Testis (tissue), 2 donors: ENCODE measurements at regions not wholly inside any gene's neighbourhood (a gene's known extent, or its start where the extent isn't known, plus 50 kb on each side); places are given as distances from the start of the nearest gene placed in this dataset.
"Not testable (repeated sequence)": the region's sequence is repeated elsewhere in the genome, so short reads cannot be mapped to it uniquely, and the experiment has no call there.

Source experiments
- DNase-seq: peaks from one replicate; pipeline ENCODE4 v3.0.0-alpha.2; 2019
- H3K27ac ChIP-seq, 2 donors: fragments of 200-600 bp; sonication (generic); one replicate each; pipeline ENCODE4 v1.5.1; 2019
- H3K27me3 ChIP-seq: fragments of 200-600 bp; sonication (generic); one replicate; pipeline ENCODE4 v1.5.1; 2019
- H3K36me3 ChIP-seq: fragments of 200-600 bp; sonication (generic); one replicate; pipeline ENCODE4 v1.5.1; 2017; ENCODE audit warnings: low read depth; ENCODE audit errors: missing control alignments
- H3K4me1 ChIP-seq: fragments of 200-600 bp; sonication (generic); one replicate; pipeline ENCODE4 v1.5.1; 2019
- H3K4me3 ChIP-seq, 2 donors: fragments of 200-600 bp; sonication (generic); one replicate each; pipeline ENCODE4 v1.5.1; 2017 to 2019
- H3K9me3 ChIP-seq: fragments of 200-600 bp; sonication (generic); one replicate; pipeline ENCODE4 v1.5.1; 2017
- CTCF ChIP-seq, 3 experiments: fragments of 450-650 bp in 2 of 3; fragments of 200-600 bp in 1 of 3; sonication (generic) in 1 of 3; IDR thresholded peaks; one replicate each; pipeline ENCODE4 v1.5.1; 2016 to 2019; ENCODE audit warnings: antibody characterized with exemption in 3 of 3, mild to moderate bottlenecking in 2 of 3, moderate library complexity in 1 of 3
- POLR2A ChIP-seq: fragments of 450-650 bp; IDR thresholded peaks from one replicate; pipeline ENCODE4 v1.6.1; 2017; ENCODE audit warnings: antibody characterized with exemption, mild to moderate bottlenecking, moderate library complexity
- WGBS, 2 donors: methylation state at CpG; one replicate each; pipeline ENCODE4 v1.1.5; 2018; 5-methylcytosine and 5-hydroxymethylcytosine counted together
- intact Hi-C: fragments of 100-400 bp; cut with DNase I; formaldehyde crosslinking; loops from one replicate; pipeline ENCODE4 v1.15.1; 2023; ENCODE audit warnings: low total_unique reads

GRCh38 chr6:121619013-121619412 lies 183.6 kb downstream of the GJA1 start:
- no peak for DNase-seq
- TF ChIP-seq POLR2A (no peak), CTCF (IDR thresholded peaks at IDR 0.05) (no peak)
- Histone ChIP-seq H3K27ac (no peak overlapping the region), H3K36me3 (no peaks in the 10 kb centered on the region), H3K9me3 (no peaks in the 10 kb centered on the region), H3K4me1 (no peaks in the 10 kb centered on the region), H3K4me3 (no peak overlapping the region), H3K27me3 (no peaks in the 10 kb centered on the region)
- 61 to 66% methylated on average over 2 of the region's 2 CpGs for WGBS, 2 donors
- intact Hi-C loops = no loop called here

DNA sequence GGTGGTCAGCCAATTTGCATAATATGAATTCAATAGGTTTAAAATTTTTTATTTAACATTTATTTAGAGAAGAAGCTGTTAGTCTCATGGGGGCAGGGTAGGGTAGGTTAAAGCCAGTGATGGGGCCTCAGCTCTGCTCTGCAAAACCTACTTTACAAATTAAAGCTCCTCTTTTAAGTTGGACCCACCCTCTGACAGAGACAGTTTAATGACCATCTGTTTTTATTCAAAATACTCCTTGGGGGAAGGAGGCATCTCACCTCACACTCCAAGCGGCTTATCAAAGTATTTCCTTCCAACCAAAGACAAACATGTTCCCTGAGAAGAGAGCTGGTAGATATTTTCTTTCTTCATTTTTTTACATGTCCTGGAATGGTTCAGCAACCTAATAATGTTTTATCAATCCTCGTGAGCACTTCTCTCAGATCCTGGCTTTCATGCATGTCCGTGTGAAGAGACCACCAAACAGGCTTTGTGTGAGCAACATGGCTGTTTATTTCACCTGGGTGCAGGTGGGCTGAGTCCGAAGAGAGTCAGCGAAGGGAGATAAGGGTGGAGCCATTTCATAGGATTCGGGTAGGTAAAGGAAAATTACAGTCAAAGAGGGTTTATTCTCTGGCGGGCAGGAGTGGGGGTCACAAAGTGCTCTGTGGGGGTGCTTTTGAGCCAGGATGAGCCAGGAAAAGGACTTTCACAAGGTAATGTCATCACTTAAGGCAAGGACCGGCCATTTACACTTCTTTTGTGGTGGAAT lies 184.7 kb downstream of the GJA1 start:
- WGBS, 2 donors = 73 to 85% methylated on average over 7 of the region's 8 CpGs
- Histone ChIP-seq H3K4me3 (no peak overlapping the region), H3K36me3 (no peaks in the 10 kb centered on the region), H3K4me1 (no peaks in the 10 kb centered on the region), H3K27me3 (no peaks in the 10 kb centered on the region), H3K27ac (no peak overlapping the region), H3K9me3 (no peaks in the 10 kb centered on the region)
- no peak for TF ChIP-seq POLR2A
- no peak for TF ChIP-seq CTCF (IDR thresholded peaks at IDR 0.05)
- no peak for DNase-seq
- intact Hi-C loops = no loop called here

- H3K4me1 ChIP-seq = no peaks in the 10 kb centered on the region
- intact Hi-C loops = no loop called here
- 43 to 58% methylated on average over 2 of the region's 2 CpGs for WGBS, 2 donors
- no peaks in the 10 kb centered on the region for H3K9me3 ChIP-seq
- H3K27ac ChIP-seq = no peak overlapping the region
- H3K27me3 ChIP-seq = no peaks in the 10 kb centered on the region
- TF ChIP-seq CTCF (IDR thresholded peaks at IDR 0.05) (no peak), POLR2A (no peak)
- DNase-seq = peak; percentile 85
- H3K36me3 ChIP-seq = no peaks in the 10 kb centered on the region
- no peak overlapping the region for H3K4me3 ChIP-seq
Observed at GRCh38 chr6:121627761-121628160, 192.3 kb downstream of the GJA1 start.

DNA sequence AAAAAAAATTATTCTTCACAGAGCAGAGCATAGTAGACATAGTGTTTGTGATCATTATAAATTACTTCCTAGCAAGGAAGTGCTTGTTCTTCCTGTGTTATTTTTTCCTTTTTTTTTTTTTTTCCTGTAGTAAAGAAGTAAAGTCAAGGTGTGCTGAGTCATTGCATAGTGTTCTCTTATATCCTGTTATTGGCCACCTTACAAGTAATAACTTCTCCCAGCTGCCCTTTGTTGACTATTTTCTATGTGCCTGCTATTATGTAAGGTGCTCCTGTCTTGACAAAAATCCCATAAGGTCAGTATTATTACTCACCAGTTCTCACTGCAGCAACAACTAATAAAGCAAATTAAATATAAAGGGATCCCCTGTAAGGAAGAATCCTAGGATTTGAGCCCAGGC lies 195.3 kb downstream of the GJA1 start:
- Histone ChIP-seq H3K4me3 (no peak overlapping the region), H3K36me3 (no peaks in the 10 kb centered on the region), H3K4me1 (no peaks in the 10 kb centered on the region), H3K9me3 (no peaks in the 10 kb centered on the region), H3K27me3 (no peaks in the 10 kb centered on the region), H3K27ac (no peak overlapping the region)
- DNase-seq = no peak
- TF ChIP-seq CTCF (IDR thresholded peaks at IDR 0.05) (no peak), POLR2A (no peak)
- intact Hi-C loops = no loop called here

GRCh38 chr6:121631752-121632151 lies 196.3 kb downstream of the GJA1 start:
- H3K27ac ChIP-seq, intact Hi-C loops, H3K27me3 ChIP-seq: not testable (repeated sequence)

More at GRCh38 chr6:121631752-121632151, 196.3 kb downstream of the GJA1 start:
- not testable (repeated sequence) for H3K9me3 ChIP-seq, H3K36me3 ChIP-seq, H3K4me1 ChIP-seq, H3K4me3 ChIP-seq, DNase-seq
